IPS-15b (cell line): ENCODE measurements at regions not wholly inside any gene's neighbourhood (a gene's known extent, or its start where the extent isn't known, plus 50 kb on each side); places are given as distances from the start of the nearest gene placed in this dataset.

Source experiments
- H3K27me3 ChIP-seq: one replicate; pipeline ENCODE4 v1.6.1; 2013; ENCODE audit warnings: low read length; ENCODE audit not compliant: control insufficient read depth, insufficient read depth
- H3K36me3 ChIP-seq: one replicate; pipeline ENCODE4 v1.6.1; 2013; ENCODE audit warnings: low read length; ENCODE audit not compliant: control insufficient read depth, insufficient read depth
- H3K4me1 ChIP-seq: one replicate; pipeline ENCODE4 v1.6.1; 2013; ENCODE audit warnings: mild to moderate bottlenecking, low read length; ENCODE audit not compliant: control insufficient read depth, insufficient read depth
- H3K4me3 ChIP-seq: one replicate; pipeline ENCODE4 v1.5.1; 2013; ENCODE audit warnings: low read depth, low read length
- H3K9ac ChIP-seq: one replicate; pipeline ENCODE4 v1.6.1; 2013; ENCODE audit warnings: low read depth, mild to moderate bottlenecking, low read length
- H3K9me3 ChIP-seq: one replicate; pipeline ENCODE4 v1.6.1; 2013; ENCODE audit warnings: mild to moderate bottlenecking, low read length; ENCODE audit not compliant: control insufficient read depth, insufficient read depth

- no peak overlapping the region for H3K4me3 ChIP-seq
- H3K36me3 ChIP-seq: no peaks in the 10 kb centered on the region
- no peaks in the 10 kb centered on the region for H3K4me1 ChIP-seq
- no peaks in the 10 kb centered on the region for H3K27me3 ChIP-seq
- no peaks in the 10 kb centered on the region for H3K9me3 ChIP-seq
- no peak overlapping the region for H3K9ac ChIP-seq
Observed at GRCh38 chr6:169985121-169986015, 233.9 kb downstream of the ERMARD start.

GRCh38 chr6:169984181-169985120 is 233.0 kb downstream of the ERMARD start:
- Histone ChIP-seq H3K9ac (no peak overlapping the region), H3K4me1 (no peaks in the 10 kb centered on the region), H3K36me3 (no peaks in the 10 kb centered on the region), H3K4me3 (no peak overlapping the region), H3K9me3 (no peaks in the 10 kb centered on the region), H3K27me3 (no peaks in the 10 kb centered on the region)

- H3K4me3 ChIP-seq: no peak overlapping the region
- H3K36me3 ChIP-seq: no peaks in the 10 kb centered on the region
- H3K9me3 ChIP-seq: no peaks in the 10 kb centered on the region
- no peak overlapping the region for H3K9ac ChIP-seq
- no peaks in the 10 kb centered on the region for H3K4me1 ChIP-seq
- H3K27me3 ChIP-seq: no peaks in the 10 kb centered on the region
Observed at GRCh38 chr6:169983651-169984050, 232.2 kb downstream of the ERMARD start.

- Histone ChIP-seq H3K9ac (no peak overlapping the region), H3K4me3 (no peak overlapping the region), H3K36me3 (no peaks in the 10 kb centered on the region), H3K9me3 (no peaks in the 10 kb centered on the region), H3K27me3 (no peaks in the 10 kb centered on the region), H3K4me1 (no peaks in the 10 kb centered on the region)
Observed at GRCh38 chr6:169982461-169983386, 231.3 kb downstream of the ERMARD start.

- Histone ChIP-seq H3K36me3 (no peaks in the 10 kb centered on the region), H3K27me3 (no peaks in the 10 kb centered on the region), H3K9ac (no peak overlapping the region), H3K9me3 (no peaks in the 10 kb centered on the region), H3K4me1 (no peaks in the 10 kb centered on the region), H3K4me3 (no peak overlapping the region)
Observed at GRCh38 chr6:169981969-169982368, 230.5 kb downstream of the ERMARD start.

- H3K9me3 ChIP-seq: no peaks in the 10 kb centered on the region
Observed at GRCh38 chr6:169981568-169981967, 230.1 kb downstream of the ERMARD start.

GRCh38 chr6:169980826-169981450 is 229.5 kb downstream of the ERMARD start:
- Histone ChIP-seq H3K27me3 (no peaks in the 10 kb centered on the region), H3K9me3 (no peaks in the 10 kb centered on the region)

More at GRCh38 chr6:169981568-169981967, 230.1 kb downstream of the ERMARD start:
- Histone ChIP-seq H3K36me3 (no peaks in the 10 kb centered on the region), H3K4me3 (no peak overlapping the region), H3K27me3 (no peaks in the 10 kb centered on the region), H3K4me1 (no peaks in the 10 kb centered on the region), H3K9ac (no peak overlapping the region)

GRCh38 chr6:169979873-169980432 is 228.5 kb downstream of the ERMARD start:
- Histone ChIP-seq H3K36me3 (no peaks in the 10 kb centered on the region), H3K9me3 (no peaks in the 10 kb centered on the region), H3K27me3 (no peaks in the 10 kb centered on the region), H3K4me3 (no peak overlapping the region), H3K9ac (no peak overlapping the region), H3K4me1 (no peaks in the 10 kb centered on the region)

More at GRCh38 chr6:169980826-169981450, 229.5 kb downstream of the ERMARD start:
- H3K36me3 ChIP-seq: no peaks in the 10 kb centered on the region
- H3K4me1 ChIP-seq: no peaks in the 10 kb centered on the region
- no peak overlapping the region for H3K4me3 ChIP-seq
- H3K9ac ChIP-seq: no peak overlapping the region

GRCh38 chr6:169978615-169979161 is 227.3 kb downstream of the ERMARD start:
- Histone ChIP-seq H3K9me3 (no peaks in the 10 kb centered on the region), H3K9ac (no peak overlapping the region), H3K4me3 (no peak overlapping the region), H3K36me3 (no peaks in the 10 kb centered on the region), H3K4me1 (no peaks in the 10 kb centered on the region), H3K27me3 (no peaks in the 10 kb centered on the region)

GRCh38 chr6:169977434-169978265 is 226.2 kb downstream of the ERMARD start:
- Histone ChIP-seq H3K4me1 (no peaks in the 10 kb centered on the region), H3K9ac (no peak overlapping the region), H3K4me3 (no peak overlapping the region), H3K9me3 (no peaks in the 10 kb centered on the region), H3K27me3 (no peaks in the 10 kb centered on the region), H3K36me3 (no peaks in the 10 kb centered on the region)
